GM12878 (cell line): ENCODE measurements at regions not wholly inside any gene's neighbourhood (a gene's known extent, or its start where the extent isn't known, plus 50 kb on each side); places are given as distances from the start of the nearest gene placed in this dataset.

ENCODE experiments used
- ATAC-seq: fragments of 200-7000 bp; cut with Tn5 transposase; 3 replicates; pipeline ENCODE4 v1.9.1; 2020; ENCODE audit warnings: mild to moderate bottlenecking, moderate library complexity
- BruUV-seq: library from RNA; stranded (reverse); fragments of 400-500 nt; replicated peaks from 2 replicates; lab custom pipeline; 2021; lab: Mats Ljungman, UMichigan
- CTCF ChIA-PET: fragments of 300-600 bp; sonication (Branson Sonifier 250); formaldehyde crosslinking; extraction: SDS; loops from one replicate; lab custom pipeline; 2021; ENCODE audit warnings: inconsistent platforms; lab: Yijun Ruan, JAX
- POLR2A ChIA-PET: fragments of 350-600 bp; formaldehyde crosslinking; extraction: SDS; loops from one replicate; lab custom pipeline; 2021; ENCODE audit warnings: inconsistent platforms; lab: Charles Lee
- RAD21 ChIA-PET: fragments of 300-600 bp; sonication (Branson Sonifier 250); formaldehyde crosslinking; loops from one replicate; lab custom pipeline; 2023; ENCODE audit warnings: antibody characterized with exemption; ENCODE audit not compliant: unreplicated experiment; lab: Charles Lee
- SMC1A ChIA-PET: fragments of 300-600 bp; sonication (Branson Sonifier 250); formaldehyde crosslinking; loops from one replicate; lab custom pipeline; 2023; ENCODE audit not compliant: unreplicated experiment, uncharacterized antibody; lab: Charles Lee
- DNase-seq: peaks from one replicate; pipeline ENCODE4 v3.0.0-alpha.2; 2011; ENCODE audit warnings: low read depth, low spot score
- FAIRE-seq: peaks from 3 replicates; lab custom pipeline; 2011; peaks lifted over from hg19 to GRCh38; lab: Jason Lieb, UNC
- H2AFZ ChIP-seq: 2 replicates; pipeline ENCODE4 v1.6.0; 2011; ENCODE audit warnings: low read depth, low read length, control low read depth; ENCODE audit not compliant: control insufficient read depth
- H3K27ac ChIP-seq: 2 replicates; pipeline ENCODE4 v1.5.1; 2011; ENCODE audit warnings: control low read depth; ENCODE audit not compliant: control insufficient read depth, insufficient read depth
- H3K27me3 ChIP-seq, 2 experiments: replicated peaks in 1 of 2; 2 replicates each; pipeline versions ENCODE4 v1.6.0 to v1.6.1; 2011; ENCODE audit warnings: low read length in 1 of 2; ENCODE audit not compliant: control insufficient read depth in 2 of 2, insufficient read depth in 2 of 2
- H3K36me3 ChIP-seq, 2 experiments: 2 replicates each; pipeline ENCODE4 v1.5.1; 2011; ENCODE audit warnings: low read length in 1 of 2; ENCODE audit not compliant: control insufficient read depth in 2 of 2, insufficient read depth in 2 of 2
- H3K4me1 ChIP-seq: 2 replicates; pipeline ENCODE4 v1.6.1; 2011; ENCODE audit warnings: mild to moderate bottlenecking, low read length, moderate library complexity, mixed read lengths; ENCODE audit not compliant: control insufficient read depth, insufficient read depth
- H3K4me2 ChIP-seq: 2 replicates; pipeline ENCODE4 v1.6.0; 2011; ENCODE audit warnings: control low read depth; ENCODE audit not compliant: control insufficient read depth, insufficient read depth
- H3K4me3 ChIP-seq: fragments of 200-600 bp; sonication (generic); 2 replicates; pipeline ENCODE4 v1.5.1; 2016
- H3K79me2 ChIP-seq: 2 replicates; pipeline ENCODE4 v1.6.0; 2011; ENCODE audit warnings: low read length; ENCODE audit not compliant: control insufficient read depth, insufficient read depth
- H3K9ac ChIP-seq: 2 replicates; pipeline ENCODE4 v1.8.0; 2011; ENCODE audit warnings: low read length, control low read depth, mixed read lengths; ENCODE audit not compliant: control insufficient read depth, insufficient read depth
- H3K9me3 ChIP-seq: replicated peaks from 3 replicates; pipeline ENCODE4 v1.5.1; 2011; ENCODE audit warnings: mild to moderate bottlenecking, low read length; ENCODE audit not compliant: control insufficient read depth, insufficient read depth
- H4K20me1 ChIP-seq: 2 replicates; pipeline ENCODE4 v1.6.0; 2011; ENCODE audit not compliant: control insufficient read depth, insufficient read depth
- CTCF ChIP-seq, 3 experiments: IDR thresholded peaks in 2 of 3; conservative IDR thresholded peaks in 1 of 3; 2 replicates each; pipeline ENCODE4 v1.5.1; 2011; ENCODE audit warnings: low read depth in 3 of 3, low read length in 3 of 3, mild to moderate bottlenecking in 3 of 3, control low read depth in 2 of 3, moderate library complexity in 2 of 3, inconsistent platforms in 1 of 3, mixed read lengths in 1 of 3; ENCODE audit not compliant: control insufficient read depth in 2 of 3, insufficient read depth in 1 of 3; ENCODE audit errors: extremely low read depth in 1 of 3
- ETV6 ChIP-seq, 2 experiments: fragments of 450-650 bp in 1 of 2; IDR thresholded peaks in 1 of 2; conservative IDR thresholded peaks in 1 of 2; 2 replicates each; pipeline ENCODE4 v1.6.1; 2014; ENCODE audit warnings: antibody characterized with exemption in 1 of 2, borderline replicate concordance in 1 of 2, low read depth in 1 of 2, mild to moderate bottlenecking in 1 of 2, moderate library complexity in 1 of 2
- FOXM1 ChIP-seq: IDR thresholded peaks from 2 replicates; pipeline ENCODE4 v1.6.1; 2012; ENCODE audit warnings: low read depth, mild to moderate bottlenecking, inconsistent platforms, low read length, moderate library complexity
- GABPA ChIP-seq: IDR thresholded peaks from 2 replicates; pipeline ENCODE4 v1.6.1; 2014; ENCODE audit warnings: antibody characterized with exemption, low read depth, mild to moderate bottlenecking, inconsistent platforms
- HCFC1 ChIP-seq: fragments of 150-350 bp; IDR thresholded peaks from 2 replicates; pipeline ENCODE4 v1.6.1; 2014; ENCODE audit warnings: low read length
- IKZF2 ChIP-seq, 2 experiments: fragments of 450-650 bp; IDR thresholded peaks; 2 replicates each; pipeline ENCODE4 v1.6.1; 2017; ENCODE audit warnings: mild to moderate bottlenecking in 2 of 2, moderate library complexity in 2 of 2
- NFIC ChIP-seq: IDR thresholded peaks from 2 replicates; pipeline ENCODE4 v1.6.1; 2012; ENCODE audit warnings: low read depth, mild to moderate bottlenecking, inconsistent platforms, low read length, moderate library complexity
- NR2C2 ChIP-seq: IDR thresholded peaks from 2 replicates; pipeline ENCODE4 v1.6.1; 2011; ENCODE audit warnings: borderline replicate concordance, low read depth; ENCODE audit not compliant: control insufficient read depth, insufficient read length
- PAX5 ChIP-seq: IDR thresholded peaks from 2 replicates; pipeline ENCODE4 v1.6.1; 2011; ENCODE audit warnings: low read depth, low read length, borderline replicate concordance
- RAD21 ChIP-seq: IDR thresholded peaks from 2 replicates; pipeline ENCODE4 v1.6.1; 2011; ENCODE audit warnings: mild to moderate bottlenecking, low read depth, low read length, moderate library complexity; ENCODE audit not compliant: insufficient read depth
- RAD51 ChIP-seq: fragments of 450-650 bp; IDR thresholded peaks from 2 replicates; pipeline ENCODE4 v1.6.1; 2016; ENCODE audit warnings: moderate library complexity, mild to moderate bottlenecking, inconsistent platforms
- STAT1 ChIP-seq: fragments of 450-650 bp; conservative IDR thresholded peaks from 2 replicates; pipeline ENCODE4 v1.6.1; 2014; ENCODE audit warnings: antibody characterized with exemption, mild to moderate bottlenecking
- TAF1 ChIP-seq: IDR thresholded peaks from 2 replicates; pipeline ENCODE4 v1.6.1; 2011; ENCODE audit warnings: mild to moderate bottlenecking, low read depth, low read length, borderline replicate concordance
- WRNIP1 ChIP-seq: IDR thresholded peaks from 2 replicates; pipeline ENCODE4 v1.6.1; 2011; ENCODE audit warnings: low read depth, low read length, improper control_type of control experiment, borderline replicate concordance
- ZNF207 ChIP-seq: fragments of 450-650 bp; IDR thresholded peaks from 2 replicates; pipeline ENCODE4 v1.6.1; 2014; ENCODE audit warnings: antibody characterized with exemption, mild to moderate bottlenecking, borderline replicate concordance
- WGBS: methylation state at CpG from one replicate; pipeline ENCODE4 v1.1.6; 2016; ENCODE audit warnings: low lambda C conversion rate; ENCODE audit not compliant: insufficient replicate concordance, insufficient coverage; ENCODE audit errors: missing lambda C conversion rate; 5-methylcytosine and 5-hydroxymethylcytosine counted together
- in situ Hi-C: fragments of 300-500 bp; cut with MboI; formaldehyde crosslinking; loops from 9 replicates; pipeline ENCODE4 v1.14.3; 2018; ENCODE audit warnings: mixed read lengths
- intact Hi-C: fragments of 100-400 bp; cut with micrococcal nuclease; formaldehyde crosslinking; loops from one replicate; pipeline ENCODE4 v1.14.2; 2022; ENCODE audit not compliant: unreplicated experiment

GRCh38 chr2:57536535-57537231 is 509.9 kb upstream of the VRK2 start (continued):
- TF ChIP-seq CTCF (IDR thresholded peaks at IDR 0.05 in 2 of 3, conservative IDR thresholded peaks at IDR 0.05 in 1 of 3; ENCODE audit: control insufficient read depth in 2 of 3, extremely low read depth in 1 of 3, insufficient read depth in 1 of 3, low read depth in 3 of 3, low read length in 3 of 3) (no peak), GABPA (no peak), IKZF2 (IDR thresholded peaks at IDR 0.05) (no peak), NFIC (peak; percentile 91), WRNIP1 (no peak), RAD51 (no peak), ETV6 (conservative IDR thresholded peaks at IDR 0.05 in 1 of 2, IDR thresholded peaks at IDR 0.05 in 1 of 2; ENCODE audit: borderline replicate concordance in 1 of 2, low read depth in 1 of 2) (peak in 1 of 2 experiments; percentile 52; a peak in 1 of 4 replicates), HCFC1 (no peak), FOXM1 (peak; percentile 83; the same call in 1 of the 2 replicates), NR2C2 (no peak), TAF1 (no peak), STAT1 (no peak)

- Histone ChIP-seq H3K4me3 (no peak overlapping the region), H3K79me2 (no peaks in the 10 kb centered on the region), H3K36me3 (no peaks in the 10 kb centered on the region), H3K4me2 (no peak overlapping the region), H3K4me1 (no peaks in the 10 kb centered on the region), H2AFZ (no peak overlapping the region), H3K27ac (no peak overlapping the region), H4K20me1 (no peaks in the 10 kb centered on the region), H3K27me3 (no peaks in the 10 kb centered on the region), H3K9me3 (no peaks in the 10 kb centered on the region), H3K9ac (no peak overlapping the region)
- ChIA-PET SMC1A (no interaction called here), CTCF (no interaction called here), POLR2A (no interaction called here), RAD21 (no interaction called here)
- TF ChIP-seq PAX5 (no peak), RAD21 (0 out of 2 replicates have a peak, but pooled peaks have one; percentile 19), ZNF207 (no peak)
- whole genome bisulfite sequencing: 19% methylated on average over 3 of the region's 3 CpGs
- BruUV-seq: no TSS peak
- in situ Hi-C loops: no loop called here
- intact Hi-C loops: no loop called here
- FAIRE-seq (no peak), DNase-seq (no peak), ATAC-seq (no peak)
Observed at GRCh38 chr2:57539761-57540160, 506.8 kb upstream of the VRK2 start.
